ENCODE measurements at regions not wholly inside any gene's neighbourhood (a gene's known extent, or its start where the extent isn't known, plus 50 kb on each side); places are given as distances from the start of the nearest gene placed in this dataset.
A peak's percentile ranks its signal among the peaks of the same experiment; 100 is the strongest.
"Not testable (repeated sequence)": the region's sequence is repeated elsewhere in the genome, so short reads cannot be mapped to it uniquely, and the experiment has no call there.

GRCh38 chr5:17024686-17025180 is 88.6 kb upstream of the MYO10 start:
- peak; percentile 88 for DNase-seq (ENCODE audit: low read depth, low spot score)
- in situ Hi-C loops (cut with HindIII; ENCODE audit: low pct_unique_long_range_greater_than_20kb, low sequenced_read_pairs), result no loop called here

GRCh38 chr5:17031659-17032277 is 95.7 kb upstream of the MYO10 start:
- in situ Hi-C loops (cut with HindIII; ENCODE audit: low pct_unique_long_range_greater_than_20kb, low sequenced_read_pairs); DNase-seq (ENCODE audit: low read depth, low spot score): not testable (repeated sequence)

GRCh38 chr5:17032314-17032985 is 96.4 kb upstream of the MYO10 start:
- in situ Hi-C loops (cut with HindIII; ENCODE audit: low pct_unique_long_range_greater_than_20kb, low sequenced_read_pairs); DNase-seq (ENCODE audit: low read depth, low spot score): not testable (repeated sequence)

GRCh38 chr5:17034992-17035391 is 98.9 kb upstream of the MYO10 start:
- in situ Hi-C loops (cut with HindIII; ENCODE audit: low pct_unique_long_range_greater_than_20kb, low sequenced_read_pairs); DNase-seq (ENCODE audit: low read depth, low spot score): not testable (repeated sequence)

GRCh38 chr5:17037751-17038150 is 101.7 kb upstream of the MYO10 start:
- no peak for DNase-seq (ENCODE audit: low read depth, low spot score)
- in situ Hi-C loops (cut with HindIII; ENCODE audit: low pct_unique_long_range_greater_than_20kb, low sequenced_read_pairs), result no loop called here

GRCh38 chr5:17039170-17039569 is 103.1 kb upstream of the MYO10 start:
- no peak for DNase-seq (ENCODE audit: low read depth, low spot score)
- in situ Hi-C loops (cut with HindIII; ENCODE audit: low pct_unique_long_range_greater_than_20kb, low sequenced_read_pairs), result no loop called here

GRCh38 chr5:17042041-17042440 is 106.0 kb upstream of the MYO10 start:
- DNase-seq (ENCODE audit: low read depth, low spot score), result no peak
- in situ Hi-C loops (cut with HindIII; ENCODE audit: low pct_unique_long_range_greater_than_20kb, low sequenced_read_pairs), result no loop called here

- in situ Hi-C loops (cut with HindIII; ENCODE audit: low pct_unique_long_range_greater_than_20kb, low sequenced_read_pairs), result no loop called here
- no peak for DNase-seq (ENCODE audit: low read depth, low spot score)
These were observed 110.2 kb upstream of the MYO10 start for GRCh38 chr5:17046320-17046719.

GRCh38 chr5:17050236-17050635 is 114.1 kb upstream of the MYO10 start:
- DNase-seq (ENCODE audit: low read depth, low spot score), result no peak

GRCh38 chr5:17054911-17055310 is 118.8 kb upstream of the MYO10 start:
- in situ Hi-C loops (cut with HindIII; ENCODE audit: low pct_unique_long_range_greater_than_20kb, low sequenced_read_pairs), result no loop called here
- no peak for DNase-seq (ENCODE audit: low read depth, low spot score)

More at GRCh38 chr5:17050236-17050635, 114.1 kb upstream of the MYO10 start:
- in situ Hi-C loops (cut with HindIII; ENCODE audit: low pct_unique_long_range_greater_than_20kb, low sequenced_read_pairs), result no loop called here

- no peak for DNase-seq (ENCODE audit: low read depth, low spot score)
- in situ Hi-C loops (cut with HindIII; ENCODE audit: low pct_unique_long_range_greater_than_20kb, low sequenced_read_pairs), result no loop called here
These were observed 120.1 kb upstream of the MYO10 start for GRCh38 chr5:17056141-17056631.

- DNase-seq (ENCODE audit: low read depth, low spot score), result no peak
- in situ Hi-C loops (cut with HindIII; ENCODE audit: low pct_unique_long_range_greater_than_20kb, low sequenced_read_pairs), result no loop called here
These were observed 122.3 kb upstream of the MYO10 start for GRCh38 chr5:17058438-17058837.

GRCh38 chr5:17061973-17062470 is 125.9 kb upstream of the MYO10 start:
- in situ Hi-C loops (cut with HindIII; ENCODE audit: low pct_unique_long_range_greater_than_20kb, low sequenced_read_pairs), result no loop called here
- DNase-seq (ENCODE audit: low read depth, low spot score), result no peak

GRCh38 chr5:17062741-17063140 is 126.7 kb upstream of the MYO10 start:
- in situ Hi-C loops (cut with HindIII; ENCODE audit: low pct_unique_long_range_greater_than_20kb, low sequenced_read_pairs); DNase-seq (ENCODE audit: low read depth, low spot score): not testable (repeated sequence)

- no peak for DNase-seq (ENCODE audit: low read depth, low spot score)
- in situ Hi-C loops (cut with HindIII; ENCODE audit: low pct_unique_long_range_greater_than_20kb, low sequenced_read_pairs), result no loop called here
These were observed 128.2 kb upstream of the MYO10 start for GRCh38 chr5:17064241-17064640.

- in situ Hi-C loops (cut with HindIII; ENCODE audit: low pct_unique_long_range_greater_than_20kb, low sequenced_read_pairs), result no loop called here
- no peak for DNase-seq (ENCODE audit: low read depth, low spot score)
These were observed 129.4 kb upstream of the MYO10 start for GRCh38 chr5:17065458-17065857.

GRCh38 chr5:17066026-17066425 is 129.9 kb upstream of the MYO10 start:
- in situ Hi-C loops (cut with HindIII; ENCODE audit: low pct_unique_long_range_greater_than_20kb, low sequenced_read_pairs); DNase-seq (ENCODE audit: low read depth, low spot score): not testable (repeated sequence)

- DNase-seq (ENCODE audit: low read depth, low spot score), result no peak
- in situ Hi-C loops (cut with HindIII; ENCODE audit: low pct_unique_long_range_greater_than_20kb, low sequenced_read_pairs), result no loop called here
These were observed 131.7 kb upstream of the MYO10 start for GRCh38 chr5:17067657-17068392.
